Mammary epithelial cell (primary cell): ENCODE measurements at regions not wholly inside any gene's neighbourhood (a gene's known extent, or its start where the extent isn't known, plus 50 kb on each side); places are given as distances from the start of the nearest gene placed in this dataset.
"Not testable (repeated sequence)": the region's sequence is repeated elsewhere in the genome, so short reads cannot be mapped to it uniquely, and the experiment has no call there.

ENCODE experiments used
- CTCF ChIP-seq, 2 donors: IDR thresholded peaks in 1 of 2; conservative IDR thresholded peaks in 1 of 2; 2 replicates each; pipeline ENCODE4 v1.5.1; 2011 to 2012; ENCODE audit warnings: inconsistent platforms in 2 of 2, low read length in 2 of 2, mild to moderate bottlenecking in 2 of 2, control low read depth in 1 of 2, low read depth in 1 of 2; ENCODE audit not compliant: insufficient read depth in 1 of 2; ENCODE audit errors: extremely low read depth in 1 of 2
- EZH2 ChIP-seq: IDR thresholded peaks from 2 replicates; pipeline ENCODE4 v1.6.1; 2012; ENCODE audit warnings: low read length, inconsistent platforms, borderline replicate concordance

- not testable (repeated sequence) for TF ChIP-seq CTCF (conservative IDR thresholded peaks at IDR 0.05 in 1 of 2, IDR thresholded peaks at IDR 0.05 in 1 of 2; ENCODE audit: extremely low read depth in 1 of 2, insufficient read depth in 1 of 2, low read depth in 1 of 2, low read length in 2 of 2); EZH2
These were observed 108.3 kb downstream of the SLC25A47 start for GRCh38 chr14:100431461-100431860.
